HG02623 (cell line): ENCODE measurements at regions not wholly inside any gene's neighbourhood (a gene's known extent, or its start where the extent isn't known, plus 50 kb on each side); places are given as distances from the start of the nearest gene placed in this dataset.

Experiments used
- ATAC-seq: cut with Tn5 transposase; IDR thresholded peaks from one replicate; pipeline ENCODE4 v1.9.1; 2021; ENCODE audit warnings: moderate library complexity; ENCODE audit not compliant: unreplicated experiment

- ATAC-seq = no peak
Observed at GRCh38 chr20:12414446-12415274, 497.0 kb downstream of the BTBD3 start.

GRCh38 chr20:12416281-12416680 lies 498.6 kb downstream of the BTBD3 start:
- no peak for ATAC-seq

DNA sequence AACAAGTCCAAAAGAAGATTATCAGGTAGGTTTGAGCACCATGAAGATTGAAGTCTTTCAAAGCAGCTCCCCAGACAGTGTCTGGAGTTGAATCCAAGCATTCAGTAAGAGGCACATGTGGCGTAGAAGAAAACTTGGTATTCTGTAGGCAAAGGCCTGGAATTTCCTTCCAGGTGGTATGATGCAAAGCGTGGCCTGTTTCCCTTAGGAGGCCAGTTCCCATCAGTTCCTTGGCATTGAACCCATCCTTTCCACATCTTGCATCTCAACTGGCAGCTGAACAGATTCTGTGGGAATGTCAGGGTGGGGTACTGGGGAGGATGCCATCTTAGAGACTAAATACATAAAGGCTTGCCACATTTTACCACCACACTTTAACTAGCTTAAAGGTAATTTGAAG lies 516.0 kb downstream of the BTBD3 start:
- ATAC-seq = no peak

DNA sequence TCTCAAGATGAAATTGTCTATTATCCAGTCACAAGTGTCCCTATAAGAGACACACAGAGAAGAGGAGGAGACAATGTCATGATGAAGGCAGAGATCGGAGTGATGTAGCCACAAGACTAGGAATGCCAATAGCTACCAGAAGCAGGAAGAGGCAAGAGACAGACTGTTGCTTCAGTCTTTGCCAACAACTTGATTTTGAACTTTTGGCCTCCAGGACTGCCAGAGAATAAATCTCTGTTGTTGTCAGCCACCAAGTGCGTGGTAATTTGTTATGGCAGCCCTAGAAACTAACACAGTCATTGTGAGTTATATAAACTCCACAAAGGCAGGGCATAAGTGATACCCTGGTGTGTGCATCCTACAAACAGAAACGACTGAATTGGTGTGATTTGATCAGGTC lies 517.0 kb downstream of the BTBD3 start:
- ATAC-seq = no peak

- no peak for ATAC-seq
Observed at GRCh38 chr20:12435268-12435667, 517.6 kb downstream of the BTBD3 start.

- ATAC-seq = no peak
Observed at GRCh38 chr20:12453711-12454110, 536.0 kb downstream of the BTBD3 start.

DNA sequence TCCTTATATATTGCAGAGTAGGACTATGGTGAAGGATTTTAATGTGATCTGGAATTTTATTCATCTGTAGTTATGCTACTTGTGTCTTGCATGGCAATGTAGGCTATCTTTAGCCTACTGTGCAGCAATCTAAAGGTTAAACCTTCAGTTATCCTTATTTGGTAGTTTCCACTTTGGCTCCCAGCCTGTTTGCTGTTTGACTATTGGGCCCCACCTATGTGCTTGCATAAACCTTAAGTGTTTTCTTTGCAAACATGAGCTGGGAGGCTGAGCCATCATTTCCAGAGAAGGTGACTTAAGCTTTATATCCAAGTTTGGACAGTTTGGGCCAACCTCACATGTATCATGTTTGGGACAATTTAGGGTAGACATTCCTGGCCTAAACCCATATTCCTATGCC lies 537.5 kb downstream of the BTBD3 start:
- ATAC-seq = no peak

- ATAC-seq = no peak
Observed at GRCh38 chr20:12458241-12458640, 540.5 kb downstream of the BTBD3 start.

DNA sequence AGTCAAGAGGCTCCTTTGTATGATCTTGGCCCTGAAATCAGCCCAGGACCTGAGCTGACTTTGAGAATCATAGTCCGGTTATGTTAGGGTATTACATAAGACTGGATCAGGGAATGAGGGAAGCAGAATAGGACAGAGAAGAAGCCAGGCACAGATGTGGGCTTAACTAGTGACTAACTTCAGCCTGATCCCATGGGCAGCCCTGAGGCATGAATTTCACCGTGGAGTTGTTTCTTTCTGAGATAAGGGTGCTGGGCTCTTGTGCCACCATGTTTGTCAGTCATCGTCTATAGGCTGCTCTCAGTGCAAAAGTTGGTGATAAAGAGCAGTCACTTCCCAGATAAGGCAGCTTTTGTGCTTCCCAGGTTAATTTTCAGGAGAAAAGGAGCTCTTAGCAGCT lies 544.7 kb upstream of the SPTLC3 start:
- no peak for ATAC-seq

- no peak for ATAC-seq
Observed at GRCh38 chr20:12466915-12467314, 541.9 kb upstream of the SPTLC3 start.

GRCh38 chr20:12467758-12468157 lies 541.0 kb upstream of the SPTLC3 start:
- no peak for ATAC-seq

- no peak for ATAC-seq
Observed at GRCh38 chr20:12482661-12483060, 526.1 kb upstream of the SPTLC3 start.

DNA sequence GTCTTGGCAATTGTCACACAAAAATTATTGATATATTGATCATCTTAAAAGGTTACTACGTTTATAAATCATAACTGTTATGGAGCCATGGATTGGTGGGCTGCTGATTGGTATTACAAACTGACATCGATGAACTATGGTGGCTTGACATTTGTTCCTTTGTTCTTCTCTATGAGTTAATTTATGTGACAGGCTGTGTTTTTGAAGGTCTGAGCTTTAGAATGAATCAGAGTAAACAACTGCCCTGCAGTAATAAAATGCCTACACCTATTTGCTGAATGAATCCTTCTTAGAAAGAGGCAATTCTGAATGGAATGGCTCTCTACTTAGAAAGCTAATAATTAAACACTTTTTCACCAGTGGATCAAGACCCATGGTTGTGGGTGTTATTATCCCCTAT lies 506.3 kb upstream of the SPTLC3 start:
- no peak for ATAC-seq

DNA sequence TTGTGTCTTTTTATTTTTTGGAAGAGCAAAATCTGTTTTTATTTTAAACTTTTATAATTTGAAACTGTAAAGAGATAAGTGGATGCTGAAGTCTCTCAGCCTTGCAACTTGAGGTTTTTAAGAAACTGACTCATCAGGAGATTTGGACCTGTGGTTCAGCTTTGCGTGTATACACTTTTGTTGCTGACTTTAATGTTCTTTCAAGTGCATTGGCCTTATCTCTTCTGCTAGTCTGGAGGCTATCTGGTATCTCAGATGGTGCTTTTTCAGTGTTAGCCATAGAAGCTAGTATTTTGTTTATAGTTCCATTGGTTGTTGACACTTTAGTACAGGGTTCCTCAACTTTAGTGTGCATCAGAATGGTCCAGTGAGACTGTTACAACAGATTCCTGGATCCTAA lies 504.0 kb upstream of the SPTLC3 start:
- no peak for ATAC-seq

DNA sequence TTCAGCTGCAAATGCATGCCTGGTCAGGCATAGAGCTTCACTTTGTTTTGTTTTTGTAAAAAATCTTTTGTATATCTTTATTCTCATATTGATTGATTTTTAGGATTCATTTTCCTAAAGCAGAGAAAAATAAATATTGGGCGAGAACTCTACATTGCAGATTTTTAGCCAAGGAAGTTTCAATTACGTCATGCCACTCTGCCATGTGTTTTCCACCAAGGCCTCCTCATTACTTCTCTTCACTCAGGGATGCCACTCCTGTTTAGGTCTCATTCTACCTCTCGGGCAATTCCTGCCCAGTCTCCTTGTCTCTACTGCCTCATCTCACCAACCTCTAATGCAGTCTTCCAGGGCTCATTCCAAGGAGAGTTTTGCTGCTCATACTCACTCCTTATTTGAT lies 497.3 kb upstream of the SPTLC3 start:
- ATAC-seq = no peak

DNA sequence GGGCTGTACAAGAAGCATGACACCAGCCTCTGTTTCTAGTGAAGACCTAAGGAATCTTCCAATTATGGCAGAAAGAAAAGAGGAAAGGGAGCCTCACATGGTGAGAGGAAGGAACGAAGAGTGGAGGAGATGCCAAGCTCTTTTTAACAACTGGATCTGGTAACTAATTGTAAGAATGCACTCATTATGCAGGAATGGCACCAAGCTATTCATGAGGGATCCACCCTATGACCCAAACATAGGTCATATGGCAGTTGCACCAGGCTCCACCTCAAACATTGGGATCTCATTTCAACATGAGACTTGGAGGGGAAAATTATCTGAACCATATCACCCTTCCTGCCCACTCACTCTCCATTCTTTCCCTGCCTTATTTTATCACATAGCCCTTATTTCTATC lies 496.0 kb upstream of the SPTLC3 start:
- no peak for ATAC-seq

DNA sequence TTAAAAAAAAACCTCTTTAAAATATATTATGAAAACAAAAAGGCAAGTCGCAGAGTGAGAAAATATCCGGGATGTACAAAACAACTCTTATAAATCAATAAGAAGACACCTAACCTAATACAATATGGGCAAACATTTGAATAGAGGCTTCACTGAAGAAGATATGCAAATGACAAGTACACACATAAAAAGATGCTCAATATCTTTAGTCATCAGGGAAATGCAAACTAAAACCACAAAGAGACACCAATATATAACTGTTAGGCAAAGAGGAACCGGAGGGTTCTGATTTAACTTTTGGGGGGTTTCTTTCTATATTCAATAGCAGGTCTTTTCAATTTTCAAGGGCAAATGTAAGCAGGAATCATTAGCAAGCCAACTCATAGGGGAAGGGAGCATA lies 480.7 kb upstream of the SPTLC3 start:
- no peak for ATAC-seq

DNA sequence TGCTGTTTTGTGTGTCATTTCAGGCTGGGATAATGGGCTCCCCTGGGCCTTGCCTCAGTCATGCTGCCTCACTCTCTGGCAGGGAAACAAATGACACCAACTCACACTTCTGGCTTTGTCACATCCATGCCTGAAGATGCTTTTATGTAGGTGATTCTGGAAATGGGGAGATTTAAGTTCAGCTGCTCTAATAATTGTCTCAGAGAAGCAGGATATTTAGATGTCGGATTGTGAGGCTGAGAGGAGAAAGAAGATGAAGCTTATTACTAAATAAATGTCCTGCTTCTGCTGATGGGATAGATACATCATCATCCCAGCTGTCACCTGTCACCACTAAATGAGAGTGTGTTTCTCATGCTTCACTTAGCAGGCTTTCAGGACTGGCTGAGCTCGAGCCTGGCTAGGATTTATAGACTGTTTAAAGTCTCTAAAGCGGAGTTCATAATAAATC lies 480.2 kb upstream of the SPTLC3 start:
- ATAC-seq = no peak

DNA sequence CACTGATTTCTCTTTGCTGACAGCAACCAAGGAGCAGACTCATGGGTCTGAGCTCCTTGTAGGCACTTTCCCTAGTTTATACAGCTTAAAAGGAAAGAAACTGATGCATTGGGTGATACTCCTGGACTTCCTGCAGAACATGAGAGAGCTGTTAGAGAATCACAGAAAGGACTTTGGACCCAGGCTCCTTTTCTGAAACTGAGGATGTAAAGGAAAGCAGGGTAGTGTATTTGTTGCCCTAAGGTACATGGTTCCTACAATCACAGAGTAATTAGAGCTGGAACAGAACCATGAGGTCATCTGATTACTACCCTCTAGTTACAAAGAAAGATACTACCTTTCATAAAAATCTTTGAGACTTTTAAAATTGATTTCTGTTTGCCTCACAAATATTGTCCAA lies 477.1 kb upstream of the SPTLC3 start:
- ATAC-seq = no peak

- ATAC-seq = no peak
Observed at GRCh38 chr20:12535316-12535715, 473.5 kb upstream of the SPTLC3 start.

DNA sequence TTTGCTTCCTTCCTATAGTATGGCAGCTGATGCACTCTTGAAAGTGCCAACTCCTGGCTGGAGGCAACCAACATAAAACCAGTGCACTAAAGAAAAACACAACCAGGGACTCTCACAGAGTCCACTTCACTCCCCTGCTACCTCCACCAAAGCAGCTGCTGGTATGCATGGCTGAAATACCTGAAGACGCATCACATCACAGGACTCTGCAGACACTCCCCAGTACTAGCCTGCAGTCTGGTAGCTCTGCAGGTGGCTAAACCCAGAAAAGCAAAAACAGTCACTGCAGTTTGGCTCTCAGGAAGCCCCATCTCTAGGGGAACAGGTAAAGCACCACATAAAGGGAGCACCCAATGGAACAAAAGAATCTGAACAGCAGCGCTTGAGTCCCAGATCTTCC lies 473.0 kb upstream of the SPTLC3 start:
- no peak for ATAC-seq

GRCh38 chr20:12554426-12554825 lies 454.3 kb upstream of the SPTLC3 start:
- no peak for ATAC-seq

GRCh38 chr20:12555369-12555768 lies 453.4 kb upstream of the SPTLC3 start:
- ATAC-seq = no peak
